Right atrium auricular region (tissue), 2 donors: ENCODE measurements at regions not wholly inside any gene's neighbourhood (a gene's known extent, or its start where the extent isn't known, plus 50 kb on each side); places are given as distances from the start of the nearest gene placed in this dataset.

ENCODE experiments used
- DNase-seq: peaks from one replicate; pipeline ENCODE4 v3.0.0-alpha.2; 2019; ENCODE audit warnings: low spot score
- H3K27ac ChIP-seq, 2 donors: fragments of 200-600 bp; sonication (generic); 1 replicate in 1 of 2; 2 replicates in 1 of 2; pipeline ENCODE4 v1.5.1; 2016 to 2019
- H3K27me3 ChIP-seq, 2 donors: fragments of 200-600 bp; sonication (generic); one replicate each; pipeline versions ENCODE4 v1.5.1 to v1.6.0; 2017 to 2019
- H3K36me3 ChIP-seq: fragments of 200-600 bp; sonication (generic); one replicate; pipeline ENCODE4 v1.5.1; 2016
- H3K4me1 ChIP-seq, 2 donors: fragments of 200-600 bp; sonication (generic); one replicate each; pipeline versions ENCODE4 v1.5.1 to v1.6.0; 2017 to 2019
- H3K4me3 ChIP-seq, 2 donors: fragments of 200-600 bp; sonication (generic); 1 replicate in 1 of 2; 2 replicates in 1 of 2; pipeline ENCODE4 v1.5.1; 2017 to 2019; ENCODE audit warnings: mild to moderate bottlenecking in 1 of 2, moderate library complexity in 1 of 2
- H3K9me3 ChIP-seq, 2 donors: fragments of 200-600 bp; sonication (generic); one replicate each; pipeline ENCODE4 v1.5.1; 2019
- TF ChIP-seq, protein P1 (sequence below), 2 donors: fragments of 200-600 bp; sonication (generic); IDR thresholded peaks; one replicate each; pipeline ENCODE4 v1.5.1; 2019; ENCODE audit warnings: antibody characterized with exemption in 2 of 2

DNA sequence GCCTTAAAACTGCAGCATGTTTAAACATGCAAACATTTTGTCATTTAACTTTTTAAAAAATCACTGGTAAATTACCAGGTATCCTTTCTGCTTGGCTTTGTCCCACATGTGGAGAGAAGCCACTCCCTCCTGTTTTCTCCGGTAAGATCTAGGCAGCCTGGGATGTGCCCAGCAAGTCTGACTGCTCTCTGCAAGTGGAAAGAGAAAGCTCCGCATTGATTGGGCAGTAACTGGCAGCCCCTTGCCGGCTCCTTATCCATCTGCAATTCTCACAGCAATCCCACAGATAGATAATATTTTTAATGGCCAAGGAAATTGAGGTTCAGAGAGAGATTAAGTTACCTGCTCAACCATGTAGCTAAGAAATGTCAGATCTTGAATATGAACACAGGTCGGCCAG is 136.1 kb downstream of the TMEM200C start:
- Histone ChIP-seq H3K27me3 (no peaks in the 10 kb centered on the region), H3K36me3 (no peaks in the 10 kb centered on the region), H3K27ac (no peak overlapping the region), H3K4me3 (no peak overlapping the region), H3K9me3 (no peaks in the 10 kb centered on the region), H3K4me1 (no peaks in the 10 kb centered on the region)
- no peak for DNase-seq
- TF ChIP-seq, protein P1, sequence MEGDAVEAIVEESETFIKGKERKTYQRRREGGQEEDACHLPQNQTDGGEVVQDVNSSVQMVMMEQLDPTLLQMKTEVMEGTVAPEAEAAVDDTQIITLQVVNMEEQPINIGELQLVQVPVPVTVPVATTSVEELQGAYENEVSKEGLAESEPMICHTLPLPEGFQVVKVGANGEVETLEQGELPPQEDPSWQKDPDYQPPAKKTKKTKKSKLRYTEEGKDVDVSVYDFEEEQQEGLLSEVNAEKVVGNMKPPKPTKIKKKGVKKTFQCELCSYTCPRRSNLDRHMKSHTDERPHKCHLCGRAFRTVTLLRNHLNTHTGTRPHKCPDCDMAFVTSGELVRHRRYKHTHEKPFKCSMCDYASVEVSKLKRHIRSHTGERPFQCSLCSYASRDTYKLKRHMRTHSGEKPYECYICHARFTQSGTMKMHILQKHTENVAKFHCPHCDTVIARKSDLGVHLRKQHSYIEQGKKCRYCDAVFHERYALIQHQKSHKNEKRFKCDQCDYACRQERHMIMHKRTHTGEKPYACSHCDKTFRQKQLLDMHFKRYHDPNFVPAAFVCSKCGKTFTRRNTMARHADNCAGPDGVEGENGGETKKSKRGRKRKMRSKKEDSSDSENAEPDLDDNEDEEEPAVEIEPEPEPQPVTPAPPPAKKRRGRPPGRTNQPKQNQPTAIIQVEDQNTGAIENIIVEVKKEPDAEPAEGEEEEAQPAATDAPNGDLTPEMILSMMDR (IDR thresholded peaks at IDR 0.05): no peak

DNA sequence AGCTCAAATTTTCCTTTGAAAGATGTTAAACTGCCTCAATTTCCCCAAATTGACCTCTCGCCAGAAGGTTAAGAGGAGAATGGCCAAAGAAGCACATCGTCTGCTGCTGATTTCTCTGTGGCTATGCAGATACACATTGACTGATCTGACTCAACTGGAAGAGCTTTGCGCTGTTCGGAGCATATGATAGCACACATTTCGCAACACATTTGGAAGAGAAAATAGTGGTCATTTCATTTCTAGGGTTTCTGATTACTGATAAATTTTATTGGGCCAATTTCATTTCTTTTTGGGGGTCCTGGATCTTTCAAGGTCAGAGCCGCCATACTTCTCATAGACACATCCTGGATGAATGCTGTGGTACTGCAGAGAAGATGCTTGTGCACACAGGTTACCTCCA is 138.5 kb downstream of the TMEM200C start:
- Histone ChIP-seq H3K27ac (no peak overlapping the region), H3K36me3 (no peaks in the 10 kb centered on the region), H3K4me3 (no peak overlapping the region), H3K27me3 (no peaks in the 10 kb centered on the region), H3K9me3 (no peaks in the 10 kb centered on the region), H3K4me1 (no peaks in the 10 kb centered on the region)
- TF ChIP-seq, protein P1 (IDR thresholded peaks at IDR 0.05): no peak
- DNase-seq: no peak

DNA sequence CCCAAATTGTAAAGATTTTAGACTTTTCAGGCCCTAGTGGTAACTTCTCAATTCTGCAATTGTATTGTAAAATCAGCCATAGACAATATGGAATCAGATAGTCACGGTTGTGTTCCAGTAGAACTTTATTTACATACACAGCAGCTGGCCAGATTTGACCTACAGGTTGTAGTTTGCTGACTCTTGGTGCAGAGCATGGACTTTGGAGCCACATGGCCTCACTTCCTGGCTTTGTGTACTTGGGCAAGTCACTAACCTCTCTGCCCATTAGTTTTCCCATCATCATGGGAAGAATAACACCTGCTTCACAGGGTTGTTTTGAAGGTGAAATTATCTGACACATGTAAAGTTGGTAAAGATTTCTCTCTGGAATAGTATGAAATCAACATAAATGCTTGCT is 147.6 kb downstream of the TMEM200C start:
- H3K27me3 ChIP-seq: no peaks in the 10 kb centered on the region

GRCh38 chr18:5746844-5747243 is 148.5 kb downstream of the TMEM200C start:
- no peaks in the 10 kb centered on the region for H3K9me3 ChIP-seq
- H3K4me1 ChIP-seq: no peaks in the 10 kb centered on the region
- no peak for DNase-seq
- TF ChIP-seq, protein P1 (IDR thresholded peaks at IDR 0.05): no peak
- no peak overlapping the region for H3K27ac ChIP-seq
- no peaks in the 10 kb centered on the region for H3K27me3 ChIP-seq
- no peak overlapping the region for H3K4me3 ChIP-seq
- no peaks in the 10 kb centered on the region for H3K36me3 ChIP-seq

More for the DNA sequence above, 147.6 kb downstream of the TMEM200C start:
- no peak overlapping the region for H3K27ac ChIP-seq
- no peaks in the 10 kb centered on the region for H3K9me3 ChIP-seq
- TF ChIP-seq, protein P1 (IDR thresholded peaks at IDR 0.05): no peak
- DNase-seq: no peak
- H3K4me3 ChIP-seq: no peak overlapping the region
- H3K4me1 ChIP-seq: no peaks in the 10 kb centered on the region
- H3K36me3 ChIP-seq: no peaks in the 10 kb centered on the region

DNA sequence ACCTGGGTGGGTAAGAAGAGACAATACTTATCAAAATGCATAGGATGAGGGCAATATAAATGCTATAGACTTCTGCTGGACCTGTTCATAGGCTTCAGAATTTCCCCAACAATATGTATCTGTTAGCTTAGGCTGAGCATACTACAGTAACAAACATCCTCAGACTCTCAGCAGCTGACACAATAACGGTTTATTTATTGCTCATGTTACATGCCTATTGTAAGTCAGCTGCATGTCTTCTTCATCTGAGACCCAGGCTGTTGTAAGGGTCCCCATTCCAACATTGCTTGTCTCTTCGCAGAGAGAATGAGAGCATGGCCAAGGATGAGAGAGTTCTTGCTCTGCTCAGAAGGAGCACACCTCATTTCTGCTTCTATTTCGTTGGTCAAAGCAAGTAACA is 150.7 kb downstream of the TMEM200C start:
- no peaks in the 10 kb centered on the region for H3K4me1 ChIP-seq
- no peaks in the 10 kb centered on the region for H3K9me3 ChIP-seq
- no peak for DNase-seq
- TF ChIP-seq, protein P1 (IDR thresholded peaks at IDR 0.05): no peak
- no peak overlapping the region for H3K27ac ChIP-seq
- H3K4me3 ChIP-seq: no peak overlapping the region
- no peaks in the 10 kb centered on the region for H3K36me3 ChIP-seq
- no peaks in the 10 kb centered on the region for H3K27me3 ChIP-seq

DNA sequence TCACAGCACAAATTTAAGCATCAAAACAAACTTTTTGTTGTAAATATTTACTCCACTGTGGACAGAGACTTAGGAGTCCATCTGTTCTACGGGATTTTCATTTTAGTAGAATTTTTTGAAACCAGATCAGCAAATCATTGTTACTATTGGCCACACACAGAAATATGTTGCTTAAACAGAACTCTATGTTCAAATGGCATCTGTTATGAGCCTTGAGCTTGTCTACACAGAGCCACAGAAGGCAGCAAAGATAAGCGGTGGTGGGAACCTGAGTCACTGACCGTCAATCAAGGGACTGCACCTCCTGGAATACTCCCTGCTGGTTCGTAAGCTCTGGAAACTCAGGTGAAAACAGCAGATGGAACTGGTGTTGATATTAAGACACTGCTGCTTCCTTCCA is 156.8 kb downstream of the TMEM200C start:
- Histone ChIP-seq H3K4me3 (no peak overlapping the region), H3K9me3 (no peaks in the 10 kb centered on the region), H3K36me3 (no peaks in the 10 kb centered on the region), H3K27me3 (no peaks in the 10 kb centered on the region), H3K4me1 (no peaks in the 10 kb centered on the region), H3K27ac (no peak overlapping the region)
- DNase-seq: no peak
- TF ChIP-seq, protein P1 (IDR thresholded peaks at IDR 0.05): no peak
